ENCODE measurements at regions not wholly inside any gene's neighbourhood (a gene's known extent, or its start where the extent isn't known, plus 50 kb on each side); places are given as distances from the start of the nearest gene placed in this dataset.
A peak's percentile ranks its signal among the peaks of the same experiment; 100 is the strongest.
"Not testable (repeated sequence)": the region's sequence is repeated elsewhere in the genome, so short reads cannot be mapped to it uniquely, and the experiment has no call there.

DNA sequence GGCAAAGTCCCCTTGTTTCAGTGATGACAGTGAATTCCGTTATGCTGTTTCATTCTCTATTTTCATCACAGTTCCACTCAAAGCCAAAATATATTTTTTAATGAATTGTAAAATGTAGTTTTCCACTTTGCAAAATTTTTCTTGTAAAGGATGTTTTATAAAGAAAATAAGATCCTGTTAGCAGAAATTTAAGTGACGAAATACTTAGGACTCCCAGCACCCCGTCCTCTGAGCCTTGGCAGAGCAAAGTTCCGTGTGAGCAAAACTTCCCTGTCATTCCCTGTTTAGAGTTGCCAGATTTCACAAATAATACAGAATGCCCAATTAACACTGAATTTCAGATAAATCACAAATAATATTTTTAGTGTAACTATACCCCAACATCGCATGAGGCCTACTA, 81.0 kb upstream of the RBPJ start:
- DNase-seq: peak in 1 of 42 donors; percentile 7
- intact Hi-C loops (cut with DNase I): loop anchor here (5.0 to 10.0 kb wide), 2 partner anchors 75 to 158 kb away; no protein-coding TSS in a partner anchor

DNA sequence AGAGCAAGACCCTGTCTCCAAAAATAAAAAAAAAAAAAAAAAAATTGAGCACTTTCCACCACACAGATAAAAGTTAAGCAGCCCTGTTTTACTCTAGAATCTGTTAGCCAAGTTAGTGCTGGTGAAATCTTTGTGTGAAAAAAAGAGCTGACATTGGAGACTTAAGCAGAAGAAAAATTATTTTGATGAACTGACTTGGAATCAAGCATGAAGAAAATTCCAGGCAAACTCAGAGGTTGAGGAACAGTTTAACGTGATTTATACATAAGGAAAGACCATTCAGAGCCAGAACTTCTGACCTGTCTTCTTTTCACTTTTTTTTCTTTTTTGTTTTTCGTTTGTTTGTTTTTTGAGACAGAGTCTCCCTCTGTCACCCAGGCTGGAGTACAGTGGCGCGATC, 79.6 kb upstream of the RBPJ start:
- DNase-seq: no peak
- intact Hi-C loops (cut with DNase I): no loop called here

DNA sequence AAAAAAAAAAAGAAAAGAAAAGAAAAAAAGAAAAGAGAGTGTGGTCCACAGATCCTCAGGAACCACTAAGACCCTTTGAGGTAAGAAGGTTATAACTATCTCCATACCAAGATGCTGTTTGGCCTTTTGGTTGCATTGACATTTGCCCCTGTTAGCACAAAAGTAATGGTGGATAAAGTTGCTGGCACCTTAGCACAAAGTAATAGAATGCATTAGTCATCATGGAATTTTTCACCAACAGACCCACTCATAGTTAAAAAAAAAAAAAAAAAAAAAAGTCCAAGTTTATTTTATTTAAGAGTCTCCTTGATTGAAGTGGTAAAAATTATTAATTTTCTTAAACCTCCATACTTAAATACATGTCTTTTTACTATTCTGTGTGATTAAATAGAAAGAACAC, 78.4 kb upstream of the RBPJ start:
- intact Hi-C loops (cut with DNase I): no loop called here
- DNase-seq: no peak

DNA sequence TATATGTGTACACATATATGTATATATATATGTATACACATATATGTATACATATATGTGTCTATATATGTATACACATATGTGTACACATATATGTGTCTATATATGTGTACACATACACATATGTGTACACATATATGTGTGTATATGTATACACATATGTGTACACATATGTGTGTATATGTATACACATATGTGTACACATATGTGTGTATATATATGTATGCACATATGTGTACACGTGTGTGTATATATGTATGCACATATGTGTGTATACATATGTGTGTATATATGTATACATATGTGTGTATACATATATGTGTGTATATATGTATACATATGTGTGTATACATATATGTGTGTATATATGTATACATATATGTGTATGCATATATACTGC, 76.7 kb upstream of the RBPJ start:
- intact Hi-C loops (cut with DNase I); DNase-seq: not testable (repeated sequence)

DNA sequence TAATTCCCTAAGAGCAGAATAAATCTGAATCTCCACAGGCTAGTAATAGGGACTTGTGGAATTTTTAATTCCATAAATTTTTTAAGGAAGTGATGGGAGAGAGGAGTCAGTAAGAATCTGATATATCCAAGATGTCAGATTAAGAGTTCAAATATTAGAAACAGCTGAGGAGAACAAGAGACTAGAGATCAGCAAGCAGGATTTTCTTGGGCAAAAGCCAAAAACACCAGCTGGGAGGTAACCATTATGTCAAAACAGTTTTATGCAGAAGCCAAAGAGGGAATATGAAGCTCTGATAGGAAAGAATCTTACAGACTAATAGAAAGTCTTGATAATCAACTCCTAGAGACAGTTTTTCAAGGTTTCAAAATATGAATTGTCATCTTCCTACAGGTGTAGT, 72.2 kb upstream of the RBPJ start:
- DNase-seq: no peak
- intact Hi-C loops (cut with DNase I): no loop called here

DNA sequence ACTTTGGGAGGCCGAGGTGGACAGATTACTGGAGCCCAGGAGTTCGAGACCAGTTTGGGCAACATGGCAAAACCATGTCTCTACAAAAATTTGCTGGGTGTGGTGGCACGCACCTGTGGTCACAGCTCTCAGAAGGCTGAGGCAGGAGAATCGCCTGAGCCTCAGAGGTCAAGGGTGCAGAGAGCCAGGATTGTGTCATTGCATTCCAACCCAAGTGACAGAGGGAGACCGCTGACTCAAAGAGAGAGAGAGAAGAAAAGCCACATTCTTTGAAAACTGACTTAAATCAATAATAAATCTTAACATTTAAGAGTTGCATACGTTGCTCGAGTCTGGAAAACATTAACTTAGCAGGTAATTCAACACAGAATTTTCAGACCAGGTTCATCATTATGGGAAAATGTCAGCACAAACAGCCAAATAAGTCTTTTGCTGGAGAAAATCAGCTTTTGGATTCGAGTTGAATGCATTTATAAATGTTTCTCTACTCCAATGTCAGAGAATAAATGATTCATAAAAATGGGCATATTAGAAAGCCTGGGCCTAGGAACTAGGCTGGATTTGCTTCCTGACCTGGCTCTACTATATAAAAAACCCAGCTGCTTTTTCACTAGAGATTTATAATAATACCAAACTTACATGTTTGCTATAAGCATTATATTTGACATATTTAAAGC, 68.3 kb upstream of the RBPJ start:
- intact Hi-C loops (cut with DNase I): no loop called here
- no peak for DNase-seq

DNA sequence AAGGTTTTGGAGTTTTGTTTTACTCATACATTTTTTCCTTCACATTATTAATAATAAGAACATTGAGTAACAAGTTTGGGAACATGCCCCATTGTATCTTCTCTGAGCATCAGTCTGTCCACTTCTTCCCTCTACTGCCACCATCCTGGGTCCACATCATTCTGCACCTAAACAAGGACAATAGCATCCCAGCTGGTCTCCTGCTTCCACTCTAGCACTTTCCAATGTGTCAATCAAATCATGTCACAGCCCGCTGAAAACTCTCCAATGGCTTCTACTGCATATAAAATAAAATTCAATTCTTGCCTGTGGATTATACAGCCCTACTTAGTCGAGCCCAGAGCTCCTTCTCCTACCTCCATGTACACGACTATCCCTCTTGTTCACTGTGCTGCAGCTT, 66.8 kb upstream of the RBPJ start:
- intact Hi-C loops (cut with DNase I): no loop called here
- DNase-seq: no peak

DNA sequence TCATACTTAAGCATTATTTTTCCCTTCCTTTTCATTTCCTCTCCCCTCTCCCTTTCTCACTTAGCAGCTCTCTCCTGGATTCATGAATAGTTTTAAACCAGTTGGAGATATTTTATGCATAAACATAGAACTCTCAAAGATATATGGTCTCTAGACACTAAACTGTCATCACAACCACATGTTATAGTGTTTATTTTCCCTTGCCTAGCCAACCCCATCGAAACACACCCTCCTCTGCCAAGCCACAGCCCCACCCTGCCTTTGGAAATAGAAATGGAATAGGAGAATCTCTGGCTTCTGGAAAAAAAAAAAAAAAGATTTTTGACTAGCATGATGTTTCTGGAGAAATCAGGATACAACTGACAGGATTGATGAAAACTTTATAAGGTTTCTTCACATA, 64.8 kb upstream of the RBPJ start:
- intact Hi-C loops (cut with DNase I): no loop called here
- DNase-seq: no peak

DNA sequence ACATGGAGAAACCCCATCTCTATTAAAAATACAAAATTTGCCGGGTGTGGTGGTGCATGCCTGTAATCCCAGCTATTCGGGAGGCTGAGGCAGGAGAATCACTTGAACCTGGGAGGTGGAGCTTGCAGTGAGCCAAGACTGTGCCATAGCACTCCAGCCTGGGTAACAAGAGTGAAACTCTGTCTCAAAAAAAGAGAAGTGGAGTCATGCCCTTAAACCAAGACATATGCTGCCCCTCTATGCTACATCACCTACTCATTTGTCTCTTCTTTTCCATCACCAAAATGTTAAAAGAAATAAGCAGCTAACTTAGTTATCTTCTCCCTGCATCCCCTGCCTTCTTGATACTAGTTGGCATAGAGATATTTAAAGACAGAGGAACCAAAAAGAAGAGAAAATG, 63.4 kb upstream of the RBPJ start:
- intact Hi-C loops (cut with DNase I); DNase-seq: not testable (repeated sequence)

DNA sequence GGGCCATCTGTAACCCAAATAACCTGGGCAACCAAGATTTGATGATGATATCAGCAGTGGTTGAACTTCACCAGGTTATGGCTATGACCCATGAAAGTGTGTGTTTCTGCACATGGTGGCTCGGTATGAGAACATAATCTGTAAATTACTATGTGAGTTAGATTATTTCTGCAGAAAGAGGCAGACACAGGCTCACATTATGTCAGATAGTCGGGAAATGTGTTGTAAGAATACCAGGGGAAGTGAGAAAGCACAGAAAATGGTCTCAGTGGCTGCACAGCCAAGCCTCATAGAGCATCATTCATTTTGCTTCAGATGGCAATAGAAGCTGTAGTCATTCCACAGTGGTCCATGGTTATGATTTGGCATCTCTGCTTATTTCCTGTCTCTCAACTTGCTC, 63.0 kb upstream of the RBPJ start:
- DNase-seq: no peak
- intact Hi-C loops (cut with DNase I): no loop called here

DNA sequence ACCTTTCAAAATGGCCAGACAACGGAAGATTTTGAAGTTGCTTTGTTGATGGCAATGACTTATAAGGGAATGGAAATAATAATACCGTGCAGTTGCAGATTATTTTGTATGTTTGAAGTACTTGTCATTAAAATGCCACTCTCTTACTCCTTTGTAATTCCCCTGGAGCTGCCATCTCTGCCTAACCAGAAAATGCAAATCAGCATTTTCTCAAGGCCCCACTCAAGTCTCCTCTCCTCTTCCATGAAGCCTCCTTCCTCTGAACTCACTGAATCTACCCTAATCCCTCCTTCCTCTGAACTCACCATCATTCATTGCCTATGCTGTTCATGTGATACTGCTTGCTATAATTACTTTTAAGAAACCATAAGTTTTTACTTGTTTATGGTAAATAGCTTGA, 60.2 kb upstream of the RBPJ start:
- DNase-seq: no peak
- intact Hi-C loops (cut with DNase I): no loop called here

DNA sequence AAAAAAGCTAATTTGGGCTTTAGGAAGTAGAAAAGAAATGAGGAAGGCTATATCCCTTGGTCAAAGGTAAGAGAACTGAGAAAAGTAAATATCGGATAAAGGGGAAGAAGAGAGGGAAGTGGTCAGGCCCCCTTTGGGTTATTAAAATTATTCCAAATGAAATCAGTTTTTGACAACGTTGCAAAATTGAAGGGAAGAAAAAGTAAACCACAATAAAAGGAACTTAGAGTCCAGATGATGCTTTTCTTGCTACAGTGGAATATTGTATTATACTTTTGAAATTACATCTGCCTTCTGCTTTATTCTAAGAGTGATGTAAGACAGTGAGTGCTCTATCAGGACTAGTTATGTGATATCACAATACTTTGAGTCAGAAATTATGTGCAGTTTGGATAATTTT, 59.4 kb upstream of the RBPJ start:
- intact Hi-C loops (cut with DNase I): no loop called here
- no peak for DNase-seq

DNA sequence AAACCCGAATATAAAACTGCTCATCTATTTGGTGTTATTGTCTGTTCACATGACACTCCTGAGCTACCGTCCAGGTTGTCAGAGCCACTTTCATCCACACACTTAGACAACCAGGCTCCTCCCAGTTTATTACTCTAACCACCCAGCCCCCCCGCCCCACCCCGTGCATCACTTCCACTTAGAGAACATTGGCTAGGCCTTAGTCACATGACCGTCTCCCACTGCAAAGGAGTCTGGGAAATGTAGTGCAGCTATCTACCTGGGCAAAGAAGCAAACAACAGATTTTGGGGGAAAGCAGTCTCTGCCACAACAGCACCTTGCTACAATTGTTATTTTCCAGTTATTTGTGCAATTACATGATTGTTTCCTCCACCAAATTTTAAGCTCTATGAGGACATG, 57.6 kb upstream of the RBPJ start:
- intact Hi-C loops (cut with DNase I): no loop called here
- no peak for DNase-seq

DNA sequence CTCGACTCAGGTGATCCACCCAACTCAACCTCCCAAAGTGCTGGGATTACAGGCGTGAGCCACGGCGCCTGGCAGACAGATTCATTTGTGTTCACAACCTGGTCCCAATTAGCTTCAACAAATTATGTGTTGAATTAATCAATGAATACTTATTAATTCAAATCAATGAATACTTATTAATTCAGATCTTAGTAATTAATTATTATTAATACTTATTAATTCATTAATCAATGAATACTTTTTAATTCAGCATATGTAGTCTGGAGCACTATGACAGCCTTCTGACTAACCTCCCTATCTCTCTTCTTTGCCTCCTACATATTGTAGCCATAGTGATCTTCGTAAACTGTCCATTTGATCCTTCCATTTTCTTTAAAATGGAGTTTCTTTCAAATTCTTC, 56.7 kb upstream of the RBPJ start:
- DNase-seq: no peak
- intact Hi-C loops (cut with DNase I): no loop called here

DNA sequence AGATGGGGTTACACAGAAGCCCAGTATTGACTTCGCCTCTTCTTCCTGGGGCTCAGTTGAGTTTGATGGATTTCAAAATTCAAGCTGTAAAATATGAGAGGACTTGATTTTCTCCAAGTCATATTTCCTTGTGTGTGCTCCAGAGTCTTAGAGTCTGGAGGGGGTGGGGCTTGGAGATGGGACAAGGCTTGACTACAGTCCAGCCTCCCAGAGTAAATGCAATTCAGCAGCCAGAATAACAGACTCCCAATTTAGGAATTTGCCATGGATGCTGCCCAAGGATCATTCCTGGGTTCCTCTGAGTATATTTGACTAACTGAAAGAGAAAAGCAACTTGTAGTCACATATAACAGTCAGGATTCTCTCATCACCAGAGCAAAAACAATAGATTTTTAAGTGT, 53.7 kb upstream of the RBPJ start:
- no peak for DNase-seq

DNA sequence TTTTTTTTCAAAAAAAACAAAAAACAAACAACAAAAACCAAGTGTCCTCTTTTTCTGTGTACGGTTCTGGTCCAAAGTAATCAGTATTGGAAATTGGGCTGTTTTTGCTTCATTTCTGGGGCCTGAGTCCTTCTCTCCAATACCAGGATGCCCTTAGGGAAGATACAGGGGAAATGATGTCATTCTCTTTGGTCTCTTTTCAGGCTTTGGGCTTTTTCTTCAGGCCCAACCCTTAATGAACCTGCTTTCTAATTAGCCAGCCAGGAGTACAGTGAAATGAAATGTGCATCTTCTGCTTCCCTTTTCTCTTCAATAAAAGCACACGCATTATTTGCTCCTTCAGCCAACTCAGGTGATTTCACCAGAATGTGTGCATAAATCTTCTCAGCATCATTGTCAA, 52.6 kb upstream of the RBPJ start:
- intact Hi-C loops (cut with DNase I): no loop called here
- no peak for DNase-seq

More for the DNA sequence above, 53.7 kb upstream of the RBPJ start:
- intact Hi-C loops (cut with DNase I): no loop called here

DNA sequence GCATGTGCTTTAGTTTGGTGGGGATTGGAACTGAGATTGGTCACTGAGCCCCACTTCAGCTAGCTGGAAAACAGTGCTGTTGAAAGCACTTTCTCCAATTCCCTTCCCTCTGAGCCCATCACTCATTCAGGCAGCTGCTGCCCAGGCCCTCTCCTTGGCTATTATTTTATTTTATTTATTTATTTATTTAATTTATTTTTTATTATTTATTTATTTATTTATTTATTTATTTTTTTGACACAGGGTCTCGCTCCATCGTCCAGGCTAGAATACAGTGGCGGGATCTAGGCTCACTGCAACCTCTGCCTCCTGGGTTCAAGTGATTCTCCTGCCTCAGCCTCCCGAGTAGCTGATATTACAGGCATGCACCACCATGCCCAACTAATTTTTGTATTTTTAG, 51.8 kb upstream of the RBPJ start:
- intact Hi-C loops (cut with DNase I): no loop called here
- DNase-seq: no peak
